ENCODE measurements at regions not wholly inside any gene's neighbourhood (a gene's known extent, or its start where the extent isn't known, plus 50 kb on each side); places are given as distances from the start of the nearest gene placed in this dataset.

DNA sequence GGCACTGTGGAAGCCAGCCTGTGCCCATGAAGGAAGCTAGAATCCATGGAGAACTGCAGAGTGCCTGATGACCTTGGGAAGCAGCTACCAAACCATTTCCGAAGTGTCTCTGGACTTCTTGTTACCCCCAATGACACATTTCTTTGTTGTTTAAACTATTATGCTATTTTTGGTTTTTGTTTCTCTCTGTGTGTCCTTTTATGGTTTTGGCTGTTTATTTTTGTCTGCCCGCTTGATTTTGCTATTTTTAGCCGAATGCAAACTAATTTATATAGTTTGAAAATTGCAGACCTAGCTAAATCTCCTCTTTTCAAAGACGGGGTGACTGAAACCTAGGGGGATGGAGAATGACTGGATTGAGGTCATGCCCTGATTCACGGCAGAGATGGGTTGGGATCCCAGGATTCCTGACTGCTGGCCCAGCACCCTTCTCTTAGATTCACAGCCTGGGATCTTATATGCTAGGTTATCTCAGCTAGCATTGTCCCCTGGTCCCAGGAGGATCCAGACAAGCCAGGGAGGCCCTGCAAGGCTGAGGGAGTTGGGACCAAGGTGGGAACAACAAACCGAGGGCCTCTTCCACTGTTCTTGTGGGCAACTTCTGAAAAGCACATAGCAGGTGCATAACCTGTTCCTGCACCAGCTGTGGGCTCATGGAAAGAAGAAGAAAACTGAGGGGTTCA lies 116.3 kb upstream of the HAAO start:
- Mint-ChIP-seq H3K9me3 (ENCODE audit: low read depth) (no peaks in the 10 kb centered on the region), H3K4me1 (ENCODE audit: low read depth) (peaks cover 5% of the 10 kb centered on the region), H3K4me3 (no peak overlapping the region), H3K27me3 (no peaks in the 10 kb centered on the region), H3K27ac (no peak overlapping the region), H3K36me3 (no peaks in the 10 kb centered on the region)

DNA sequence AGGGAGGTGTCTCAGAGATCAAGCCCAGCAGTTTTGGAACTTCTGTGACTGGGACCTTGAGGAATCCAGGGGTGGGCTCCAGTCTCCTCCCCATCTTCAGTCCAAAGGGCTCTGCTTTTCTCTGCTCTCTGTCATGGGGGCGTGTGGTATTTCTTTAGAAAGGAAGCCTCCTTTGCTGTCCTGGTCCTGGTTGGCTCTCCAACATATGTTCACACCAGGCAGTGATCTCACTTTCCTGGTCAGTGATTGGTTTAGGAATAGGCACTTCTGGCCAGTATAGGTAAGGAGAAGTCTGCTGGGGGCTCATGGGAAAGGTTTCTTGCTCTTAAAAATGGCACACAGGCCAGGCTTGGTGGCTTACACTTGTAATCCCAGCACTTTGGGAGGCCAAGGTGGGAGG lies 115.5 kb upstream of the HAAO start:
- Mint-ChIP-seq H3K36me3 (no peaks in the 10 kb centered on the region), H3K27ac (no peak overlapping the region), H3K27me3 (no peaks in the 10 kb centered on the region), H3K9me3 (ENCODE audit: low read depth) (no peaks in the 10 kb centered on the region), H3K4me1 (ENCODE audit: low read depth) (peaks cover under 1% of the 10 kb centered on the region), H3K4me3 (no peak overlapping the region)

DNA sequence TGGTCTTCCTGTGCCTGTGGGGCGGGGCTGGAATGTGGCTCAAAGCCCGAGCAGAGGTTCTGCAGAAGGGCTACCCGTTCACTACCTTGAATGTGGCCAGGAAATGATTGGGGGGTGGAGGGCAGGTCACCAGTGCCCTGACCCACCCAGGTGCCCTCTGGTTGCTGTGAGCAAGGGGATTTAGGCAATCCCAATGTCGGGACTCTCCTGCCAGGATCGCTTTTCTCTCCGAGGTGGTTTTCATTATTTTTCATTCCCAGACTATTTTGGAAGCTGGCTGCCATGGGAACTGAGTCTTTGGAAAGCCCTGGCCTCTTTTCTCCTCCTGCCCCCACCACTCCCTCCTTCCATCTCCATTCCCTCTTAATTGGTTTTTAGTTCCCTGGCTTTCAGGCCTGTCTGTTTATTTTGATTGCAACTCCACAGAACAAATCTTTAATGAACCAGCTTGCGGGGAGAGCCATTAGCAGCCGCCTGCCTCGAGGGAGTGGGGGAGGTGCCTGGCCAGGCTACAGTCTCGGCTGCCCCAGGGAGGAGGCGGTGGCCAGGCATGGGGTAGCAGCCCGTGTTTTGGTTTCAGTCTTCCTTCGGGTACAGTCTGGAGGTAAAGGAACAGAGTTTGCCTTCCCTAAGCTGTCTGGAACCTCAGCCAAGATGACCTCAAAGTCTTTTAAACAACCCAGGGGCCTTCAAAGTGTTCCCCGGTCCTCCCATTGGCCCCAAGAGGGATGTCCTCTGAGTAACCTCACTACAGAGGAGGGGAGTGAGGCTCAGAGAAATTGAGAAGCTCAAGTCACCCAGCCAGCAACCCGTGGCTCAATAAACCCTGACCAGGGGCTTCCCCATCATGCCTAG lies 114.4 kb upstream of the HAAO start:
- H3K9me3 Mint-ChIP-seq (ENCODE audit: low read depth) = no peaks in the 10 kb centered on the region
- H3K4me3 Mint-ChIP-seq = no peak overlapping the region
- H3K27me3 Mint-ChIP-seq = no peaks in the 10 kb centered on the region
- no peak overlapping the region for H3K27ac Mint-ChIP-seq
- H3K36me3 Mint-ChIP-seq = no peaks in the 10 kb centered on the region
- no peaks in the 10 kb centered on the region for H3K4me1 Mint-ChIP-seq (ENCODE audit: low read depth)

DNA sequence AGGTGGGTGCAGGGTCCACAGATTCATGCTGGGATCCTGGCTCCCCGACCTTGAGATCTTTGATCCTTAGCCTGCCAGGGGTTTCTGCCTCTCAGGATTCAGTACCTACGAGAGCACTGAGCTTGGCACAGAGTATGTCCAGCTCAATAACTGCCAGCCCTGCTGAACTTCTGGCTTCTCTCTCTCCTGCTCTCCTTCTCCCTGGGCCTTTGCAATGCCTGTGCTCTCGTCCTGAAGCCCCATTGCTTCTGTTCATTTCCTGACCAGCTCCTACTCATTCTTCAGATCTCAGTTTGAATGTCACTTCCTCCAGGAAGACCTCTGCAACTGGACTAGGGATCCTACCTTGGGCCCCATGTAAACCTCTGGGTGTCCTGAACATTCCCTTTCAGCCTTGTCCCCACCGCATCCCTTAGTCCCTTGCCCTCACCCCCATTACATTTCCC lies 113.8 kb upstream of the HAAO start:
- Mint-ChIP-seq H3K4me1 (ENCODE audit: low read depth) (no peaks in the 10 kb centered on the region), H3K27me3 (no peaks in the 10 kb centered on the region), H3K4me3 (no peak overlapping the region), H3K36me3 (no peaks in the 10 kb centered on the region), H3K27ac (no peak overlapping the region), H3K9me3 (ENCODE audit: low read depth) (no peaks in the 10 kb centered on the region)

DNA sequence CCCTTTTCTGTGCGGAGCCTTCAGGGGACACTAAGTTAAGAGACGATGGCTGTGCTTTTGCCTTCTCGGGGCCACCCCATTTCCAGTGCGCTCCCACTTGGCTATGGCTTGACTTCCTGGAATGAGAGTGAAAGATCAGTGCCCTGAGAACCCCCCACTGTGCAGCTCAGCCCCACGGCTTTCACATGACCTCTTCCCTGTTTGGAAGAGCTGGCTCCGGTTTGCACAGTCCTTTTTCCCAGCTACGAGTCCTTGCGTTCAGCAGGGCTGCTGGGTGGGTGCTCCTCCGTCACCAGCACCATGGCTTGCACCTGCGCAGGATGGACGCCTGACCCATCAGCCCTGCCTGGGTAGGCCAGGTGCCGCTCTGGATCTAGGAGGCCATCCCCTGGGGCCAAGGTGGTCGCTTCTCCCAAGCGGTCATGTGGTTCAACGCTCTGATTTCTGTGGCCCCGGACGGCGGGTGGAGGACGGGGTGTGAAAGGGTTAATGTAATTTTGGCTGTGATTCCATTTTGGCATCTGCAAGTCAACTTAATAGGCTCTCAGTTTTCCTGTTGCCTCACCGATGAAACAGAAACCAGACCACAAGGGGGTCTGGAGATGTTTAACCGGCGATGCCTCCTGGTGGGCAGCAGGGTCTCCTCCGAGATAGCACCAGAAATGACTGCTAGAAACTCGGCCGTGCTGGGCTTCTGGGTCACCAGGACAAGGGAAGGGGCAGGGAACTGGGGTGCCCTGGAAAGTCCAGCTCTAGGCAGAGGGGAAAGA lies 113.1 kb upstream of the HAAO start:
- H3K4me1 Mint-ChIP-seq (ENCODE audit: low read depth) = no peaks in the 10 kb centered on the region
- no peaks in the 10 kb centered on the region for H3K36me3 Mint-ChIP-seq
- no peaks in the 10 kb centered on the region for H3K9me3 Mint-ChIP-seq (ENCODE audit: low read depth)
- no peaks in the 10 kb centered on the region for H3K27me3 Mint-ChIP-seq
- H3K27ac Mint-ChIP-seq = no peak overlapping the region
- H3K4me3 Mint-ChIP-seq = no peak overlapping the region

DNA sequence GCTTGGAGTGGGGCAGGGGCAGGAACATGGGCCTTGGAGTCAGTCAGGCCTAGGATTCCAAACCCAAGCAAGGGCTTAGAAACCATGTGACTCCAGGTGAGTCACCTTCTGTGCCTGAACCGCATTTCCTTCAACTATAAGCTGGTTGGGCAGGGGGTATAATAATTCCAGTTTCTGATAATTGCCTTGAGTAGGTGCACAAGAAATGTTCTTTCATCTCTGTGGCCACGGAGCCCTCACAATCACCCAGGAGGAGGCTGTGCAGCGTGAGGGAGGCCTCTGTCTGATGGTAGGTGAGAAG lies 112.1 kb upstream of the HAAO start:
- H3K9me3 Mint-ChIP-seq (ENCODE audit: low read depth) = no peaks in the 10 kb centered on the region
- H3K4me3 Mint-ChIP-seq = no peak overlapping the region
- H3K27me3 Mint-ChIP-seq = no peaks in the 10 kb centered on the region
- H3K27ac Mint-ChIP-seq = no peak overlapping the region
- H3K4me1 Mint-ChIP-seq (ENCODE audit: low read depth) = no peaks in the 10 kb centered on the region
- H3K36me3 Mint-ChIP-seq = no peaks in the 10 kb centered on the region

DNA sequence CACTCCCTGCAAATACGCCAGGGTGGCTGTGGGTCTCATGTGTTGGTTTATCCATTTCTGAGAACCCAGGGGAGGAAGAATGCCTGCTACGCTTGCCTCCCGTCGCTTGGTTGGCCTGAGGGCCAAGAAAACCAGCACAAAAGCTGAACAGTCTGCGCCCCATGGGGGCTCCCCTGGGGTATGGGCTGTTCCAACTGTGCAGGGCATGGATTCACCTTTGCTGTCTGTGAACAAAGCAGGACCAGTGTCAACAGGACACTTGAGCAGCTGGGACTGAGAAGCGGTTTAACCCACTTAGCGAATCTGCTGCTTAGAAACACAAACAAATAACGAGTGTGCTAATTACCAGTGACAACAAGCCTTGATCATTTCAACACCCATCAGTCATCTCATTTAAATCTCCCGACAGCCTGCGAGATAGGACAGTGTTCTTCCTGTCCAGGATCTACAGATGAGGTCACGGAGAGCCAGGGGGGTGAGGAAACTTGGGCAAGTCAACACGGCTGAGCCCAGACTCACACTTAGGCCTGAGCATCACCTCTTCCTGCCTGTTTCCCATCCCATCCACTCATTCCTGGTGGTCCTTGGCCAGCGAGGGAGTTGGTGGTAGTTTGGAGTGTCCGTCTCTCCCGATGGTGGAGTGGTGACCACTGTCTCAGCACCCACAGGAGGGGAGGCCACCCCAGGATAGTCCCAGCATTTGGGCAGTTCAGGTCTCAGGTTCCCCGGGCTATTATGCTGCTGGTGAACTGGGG lies 111.6 kb upstream of the HAAO start:
- H3K27ac Mint-ChIP-seq = no peak overlapping the region
- H3K27me3 Mint-ChIP-seq = no peaks in the 10 kb centered on the region
- no peaks in the 10 kb centered on the region for H3K9me3 Mint-ChIP-seq (ENCODE audit: low read depth)
- no peak overlapping the region for H3K4me3 Mint-ChIP-seq
- no peaks in the 10 kb centered on the region for H3K4me1 Mint-ChIP-seq (ENCODE audit: low read depth)
- H3K36me3 Mint-ChIP-seq = no peaks in the 10 kb centered on the region

DNA sequence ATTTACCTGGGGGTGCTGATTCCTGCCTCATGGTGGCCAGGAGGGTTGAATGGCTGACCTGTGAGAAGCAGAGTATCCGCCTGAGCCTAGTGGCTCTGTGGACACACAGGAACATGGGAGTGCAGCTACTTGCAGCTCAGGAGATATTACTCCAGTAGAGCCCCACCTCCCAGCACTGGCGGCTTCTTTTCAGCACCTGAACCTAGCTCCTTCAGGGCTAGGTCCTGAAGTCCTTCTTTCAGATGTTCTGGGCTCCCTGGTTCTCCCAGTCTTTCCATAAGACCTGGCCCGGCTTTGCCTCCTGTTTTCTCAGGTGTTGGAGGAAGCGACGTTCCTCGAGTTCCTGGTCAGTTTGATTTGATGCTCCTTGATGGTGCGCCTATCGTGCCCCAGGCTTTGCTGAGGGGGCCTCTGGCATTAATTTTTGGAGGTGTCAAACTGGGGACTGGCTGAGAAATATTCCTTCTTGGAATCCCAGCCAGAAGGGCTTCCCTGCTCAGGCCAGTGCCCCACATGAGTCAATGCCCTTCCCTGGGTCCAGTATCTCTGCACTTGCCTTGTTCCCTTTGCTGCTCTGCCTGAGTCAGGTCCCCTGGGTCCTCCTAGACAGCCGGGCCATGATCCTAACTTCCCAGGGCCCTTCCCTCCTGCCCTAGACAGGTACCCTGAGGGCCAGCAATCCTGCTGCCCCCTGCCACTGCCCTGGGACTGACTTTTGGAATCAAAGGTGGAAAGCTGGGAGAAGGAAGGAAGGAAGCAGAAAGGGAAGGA lies 110.7 kb upstream of the HAAO start:
- H3K36me3 Mint-ChIP-seq = no peaks in the 10 kb centered on the region
- H3K27ac Mint-ChIP-seq = no peak overlapping the region
- no peaks in the 10 kb centered on the region for H3K9me3 Mint-ChIP-seq (ENCODE audit: low read depth)
- H3K4me3 Mint-ChIP-seq = no peak overlapping the region
- H3K27me3 Mint-ChIP-seq = no peaks in the 10 kb centered on the region
- no peaks in the 10 kb centered on the region for H3K4me1 Mint-ChIP-seq (ENCODE audit: low read depth)

DNA sequence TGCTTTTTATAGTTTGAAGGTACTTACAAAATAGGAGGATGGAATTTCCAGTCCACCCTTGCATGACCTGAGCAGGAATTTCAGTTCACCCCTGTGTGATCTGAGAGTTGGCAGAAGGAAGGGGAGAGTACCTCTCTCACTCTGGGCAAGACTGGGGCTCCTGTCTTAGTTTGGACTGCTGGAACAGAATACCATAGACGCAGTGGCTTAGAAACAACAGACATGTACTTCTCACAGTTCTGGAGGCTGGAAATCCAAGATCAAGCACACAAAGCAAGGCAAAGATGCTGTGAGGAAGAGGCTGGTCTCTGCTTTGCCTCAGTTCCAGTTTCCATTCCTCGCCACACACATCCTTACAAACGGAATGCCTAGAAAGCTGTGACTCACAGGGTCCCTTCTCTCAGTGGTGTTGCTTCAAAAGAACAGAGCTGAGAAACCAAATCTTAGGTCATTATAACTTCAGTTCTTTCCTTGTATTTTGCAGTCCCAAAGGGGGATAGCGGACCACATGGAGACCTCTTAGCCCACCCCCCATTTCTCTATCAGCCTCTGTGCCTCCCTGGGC lies 108.8 kb upstream of the HAAO start:
- Mint-ChIP-seq H3K36me3 (no peaks in the 10 kb centered on the region), H3K4me3 (no peak overlapping the region), H3K4me1 (ENCODE audit: low read depth) (no peaks in the 10 kb centered on the region), H3K27me3 (no peaks in the 10 kb centered on the region), H3K9me3 (ENCODE audit: low read depth) (no peaks in the 10 kb centered on the region), H3K27ac (no peak overlapping the region)

DNA sequence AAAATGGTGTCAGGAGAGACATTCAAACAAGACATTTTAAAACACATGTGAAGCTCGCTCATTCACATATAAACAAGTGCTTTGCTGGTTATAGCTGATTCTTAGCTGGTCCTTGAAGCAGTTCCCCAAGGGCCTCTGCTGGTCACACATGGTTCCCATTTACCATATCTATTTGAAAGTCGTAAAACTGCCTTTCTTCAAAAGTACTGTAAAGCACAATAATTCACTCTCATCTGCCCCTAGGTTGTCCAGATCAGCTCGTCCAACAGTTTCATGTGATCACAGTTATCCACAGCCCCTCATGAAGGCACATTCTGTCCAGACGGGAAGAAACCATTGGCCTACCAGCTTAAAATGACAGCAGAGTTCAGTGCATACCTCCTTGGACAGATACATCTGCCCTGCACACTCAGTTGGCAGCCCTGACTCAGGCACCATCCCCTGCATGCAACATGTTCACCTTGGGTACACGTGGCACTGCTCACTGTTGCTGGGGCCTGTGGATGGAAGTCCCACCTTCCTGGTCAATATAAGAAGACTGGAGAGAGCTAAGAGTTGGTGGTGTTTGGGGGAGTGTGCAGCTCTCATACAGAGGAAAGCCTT lies 108.0 kb upstream of the HAAO start:
- no peak overlapping the region for H3K4me3 Mint-ChIP-seq
- H3K9me3 Mint-ChIP-seq (ENCODE audit: low read depth) = no peaks in the 10 kb centered on the region
- H3K4me1 Mint-ChIP-seq (ENCODE audit: low read depth) = no peaks in the 10 kb centered on the region
- no peak overlapping the region for H3K27ac Mint-ChIP-seq
- no peaks in the 10 kb centered on the region for H3K27me3 Mint-ChIP-seq
- H3K36me3 Mint-ChIP-seq = no peaks in the 10 kb centered on the region

DNA sequence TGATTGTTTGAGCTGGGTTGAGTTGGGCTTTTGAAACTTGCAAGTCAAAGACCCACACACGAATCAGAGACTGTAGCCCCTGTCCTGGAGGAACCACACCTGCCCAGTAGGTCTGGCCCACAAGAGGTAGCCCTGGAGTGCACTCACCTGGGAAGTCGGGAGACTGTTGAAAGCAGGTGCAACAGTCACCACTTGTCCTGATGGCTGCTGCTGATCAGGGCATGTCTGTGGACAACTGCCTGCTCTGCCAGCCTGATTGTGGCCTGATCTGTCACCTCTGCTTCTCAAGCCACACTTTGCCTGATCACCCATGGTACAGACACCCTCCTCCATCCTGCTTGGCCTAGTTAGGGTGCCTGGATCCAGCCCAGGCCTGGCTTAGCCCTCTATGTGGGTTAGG lies 105.0 kb upstream of the HAAO start:
- H3K36me3 Mint-ChIP-seq = no peaks in the 10 kb centered on the region
- H3K9me3 Mint-ChIP-seq (ENCODE audit: low read depth) = no peaks in the 10 kb centered on the region
- no peak overlapping the region for H3K4me3 Mint-ChIP-seq
- H3K27ac Mint-ChIP-seq = no peak overlapping the region
- H3K4me1 Mint-ChIP-seq (ENCODE audit: low read depth) = no peaks in the 10 kb centered on the region
- H3K27me3 Mint-ChIP-seq = no peaks in the 10 kb centered on the region

DNA sequence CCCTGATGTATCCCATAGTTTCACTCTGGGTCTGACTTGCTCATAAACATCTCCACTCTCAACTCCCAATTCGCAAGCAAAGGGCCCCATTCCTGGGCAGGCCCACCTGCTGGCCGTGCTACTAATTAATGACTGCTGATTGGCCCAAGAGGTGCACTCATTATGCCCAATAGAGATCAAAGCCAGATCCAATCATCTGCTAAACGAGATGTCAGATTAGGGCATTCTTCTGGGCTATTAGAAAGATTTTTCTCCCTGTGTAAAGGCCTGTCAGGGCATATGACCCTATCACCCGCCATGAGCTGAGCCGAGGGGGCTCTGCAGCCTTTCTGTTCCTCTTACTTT lies 103.4 kb upstream of the HAAO start:
- Mint-ChIP-seq H3K36me3 (no peaks in the 10 kb centered on the region), H3K27ac (no peak overlapping the region), H3K27me3 (no peaks in the 10 kb centered on the region), H3K4me3 (no peak overlapping the region), H3K9me3 (ENCODE audit: low read depth) (no peaks in the 10 kb centered on the region), H3K4me1 (ENCODE audit: low read depth) (no peaks in the 10 kb centered on the region)

DNA sequence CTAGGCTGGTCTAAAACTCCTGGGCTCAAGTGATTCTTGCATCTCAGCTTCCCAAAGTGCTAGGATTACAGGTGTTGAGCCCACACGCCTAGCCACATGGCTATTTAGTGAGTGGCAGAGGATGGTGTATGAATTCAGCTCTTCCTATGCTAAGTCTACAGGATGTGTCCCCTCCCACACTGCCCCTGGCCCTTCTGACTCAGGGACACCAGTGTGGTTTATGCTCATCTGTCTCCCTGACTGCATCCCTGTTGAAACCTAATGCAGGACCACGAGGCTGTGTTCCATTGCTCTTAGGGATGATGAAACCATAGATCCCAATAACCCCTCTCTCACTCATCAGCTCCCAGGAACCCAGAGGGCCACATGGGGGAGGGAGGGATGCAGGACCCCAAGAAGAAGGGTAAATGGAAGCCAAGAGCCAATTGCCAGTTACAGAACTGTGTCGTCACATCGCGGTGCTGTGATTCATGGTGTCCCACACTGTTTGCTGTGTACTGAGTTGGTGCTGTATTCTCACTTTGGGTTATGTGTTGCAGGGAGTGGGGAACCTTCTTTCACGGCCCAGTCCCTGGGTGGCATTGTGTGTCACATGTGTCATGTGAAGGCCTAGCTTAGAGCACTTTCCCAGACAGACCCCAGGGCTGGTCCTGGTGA lies 102.9 kb upstream of the HAAO start:
- Mint-ChIP-seq H3K4me3 (no peak overlapping the region), H3K36me3 (no peaks in the 10 kb centered on the region), H3K27me3 (no peaks in the 10 kb centered on the region), H3K4me1 (ENCODE audit: low read depth) (no peaks in the 10 kb centered on the region), H3K9me3 (ENCODE audit: low read depth) (no peaks in the 10 kb centered on the region), H3K27ac (no peak overlapping the region)

Measured in activated naive CD8-positive, alpha-beta T cell (primary cell).